ENCODE measurements at regions not wholly inside any gene's neighbourhood (a gene's known extent, or its start where the extent isn't known, plus 50 kb on each side); places are given as distances from the start of the nearest gene placed in this dataset.
A peak's percentile ranks its signal among the peaks of the same experiment; 100 is the strongest.

DNA sequence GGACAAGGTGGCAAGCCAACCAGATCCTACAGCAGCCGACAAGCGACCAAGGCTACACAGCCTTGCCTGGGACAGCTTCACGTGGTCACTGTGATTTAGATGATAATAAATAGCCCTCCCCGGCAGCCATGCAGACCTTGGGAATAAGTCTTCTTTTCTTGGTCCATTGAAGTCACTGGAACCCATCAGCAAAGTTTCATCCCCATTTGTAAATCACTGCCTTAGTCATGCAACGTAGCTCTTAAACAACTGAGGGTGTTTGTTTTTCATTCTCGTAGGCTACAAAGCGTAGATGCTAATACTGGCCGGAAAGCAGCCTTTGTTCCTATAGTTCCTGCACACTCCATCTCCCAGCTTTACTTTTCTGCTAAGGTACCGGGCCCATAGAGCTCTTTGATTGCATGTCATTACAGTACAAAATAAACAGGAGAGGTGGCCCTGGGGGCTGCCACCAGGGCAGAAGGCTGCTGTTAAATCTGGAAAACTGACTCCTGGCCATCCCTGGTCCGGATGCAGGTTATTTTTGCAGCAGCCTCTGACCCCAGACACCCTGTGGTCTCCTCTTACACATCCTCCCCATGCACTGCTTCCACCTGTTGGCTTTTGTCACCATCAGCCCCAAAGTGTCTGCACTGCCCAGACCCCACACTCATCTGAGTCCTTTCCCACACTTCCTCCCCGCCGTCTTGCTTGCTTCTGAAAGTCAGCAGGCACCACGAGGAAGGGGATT lies 105.5 kb downstream of the TOMM20 start:
- H3K27me3 Mint-ChIP-seq = no peaks in the 10 kb centered on the region
- peaks cover 3% of the 10 kb centered on the region for H3K36me3 Mint-ChIP-seq (ENCODE audit: insufficient read depth)
- peak overlapping the region in 1 of 2 donors; percentile 4 for H3K27ac Mint-ChIP-seq
- no peak for DNase-seq
- peaks cover 0 to 8% of the 10 kb centered on the region in 2 donors for H3K9me3 Mint-ChIP-seq
- H3K4me1 Mint-ChIP-seq (ENCODE audit: low read depth in 2 of 2) = peaks cover 2 to 3% of the 10 kb centered on the region in 2 donors
- ATAC-seq (replicated peaks) = no peak
- no peak overlapping the region for H3K4me3 Mint-ChIP-seq

DNA sequence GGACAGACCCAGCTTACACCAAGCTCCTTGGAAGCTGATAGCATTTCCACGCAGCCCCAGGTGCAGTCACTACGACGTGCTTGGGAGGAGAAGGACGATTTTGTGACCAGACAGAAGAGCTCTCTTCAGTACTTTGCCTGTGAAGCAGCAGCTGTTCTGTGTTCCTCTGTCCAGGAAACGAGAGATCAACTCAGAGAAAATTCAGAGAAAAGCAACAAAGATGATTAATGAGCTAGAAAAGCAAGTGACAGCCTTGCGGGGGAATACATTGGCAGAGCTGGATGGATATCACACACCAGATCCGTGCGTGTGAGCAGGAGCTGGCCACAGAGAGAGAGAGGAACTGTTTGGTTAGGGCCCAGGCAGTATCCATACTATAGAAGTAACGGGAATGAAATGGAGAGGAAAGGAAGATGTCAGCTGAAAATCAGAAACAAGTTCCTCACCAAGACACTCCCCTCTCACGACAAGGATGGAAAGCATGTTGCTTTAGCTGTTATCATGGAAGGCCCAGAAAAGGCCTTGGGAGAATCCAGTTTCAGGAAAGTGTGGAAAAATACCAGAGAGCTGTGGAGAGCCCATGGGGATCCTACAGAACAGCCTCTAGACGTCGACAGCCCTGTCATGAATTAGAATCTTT lies 106.2 kb downstream of the TOMM20 start:
- peak overlapping the region in 1 of 2 donors; percentile 4 for H3K27ac Mint-ChIP-seq
- no peak overlapping the region for H3K4me3 Mint-ChIP-seq
- no peak for ATAC-seq (replicated peaks)
- no peaks in the 10 kb centered on the region for H3K27me3 Mint-ChIP-seq
- peaks cover 2 to 3% of the 10 kb centered on the region in 2 donors for H3K4me1 Mint-ChIP-seq (ENCODE audit: low read depth in 2 of 2)
- no peak for DNase-seq
- H3K9me3 Mint-ChIP-seq = peaks cover 0 to 7% of the 10 kb centered on the region in 2 donors
- H3K36me3 Mint-ChIP-seq (ENCODE audit: insufficient read depth) = peaks cover 3% of the 10 kb centered on the region

DNA sequence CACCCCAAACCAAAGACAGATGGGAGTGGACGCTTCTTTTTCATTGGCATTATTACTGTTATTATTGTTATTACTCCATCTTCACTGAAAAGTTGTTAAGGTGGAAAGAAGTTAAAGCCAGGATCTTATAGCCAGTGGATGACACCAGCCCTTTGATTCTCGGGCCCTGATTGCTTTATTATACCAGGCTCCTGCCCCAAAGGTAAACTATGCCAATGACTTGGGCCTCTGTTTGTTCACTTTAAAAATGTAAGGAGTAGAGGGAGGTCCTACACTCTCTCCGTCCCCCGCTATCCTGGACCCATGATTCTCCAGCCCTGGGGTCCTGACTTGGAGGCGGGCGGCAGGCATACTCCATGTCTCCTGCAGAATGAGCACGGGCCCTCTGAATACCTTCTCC lies 106.8 kb downstream of the TOMM20 start:
- no peaks in the 10 kb centered on the region for H3K27me3 Mint-ChIP-seq
- DNase-seq (no peak), ATAC-seq (replicated peaks) (no peak)
- H3K4me3 Mint-ChIP-seq = no peak overlapping the region
- H3K9me3 Mint-ChIP-seq = peaks cover 0 to 4% of the 10 kb centered on the region in 2 donors
- H3K36me3 Mint-ChIP-seq (ENCODE audit: insufficient read depth) = peaks cover 3% of the 10 kb centered on the region
- H3K27ac Mint-ChIP-seq = no peak overlapping the region
- peaks cover 2 to 3% of the 10 kb centered on the region in 2 donors for H3K4me1 Mint-ChIP-seq (ENCODE audit: low read depth in 2 of 2)

DNA sequence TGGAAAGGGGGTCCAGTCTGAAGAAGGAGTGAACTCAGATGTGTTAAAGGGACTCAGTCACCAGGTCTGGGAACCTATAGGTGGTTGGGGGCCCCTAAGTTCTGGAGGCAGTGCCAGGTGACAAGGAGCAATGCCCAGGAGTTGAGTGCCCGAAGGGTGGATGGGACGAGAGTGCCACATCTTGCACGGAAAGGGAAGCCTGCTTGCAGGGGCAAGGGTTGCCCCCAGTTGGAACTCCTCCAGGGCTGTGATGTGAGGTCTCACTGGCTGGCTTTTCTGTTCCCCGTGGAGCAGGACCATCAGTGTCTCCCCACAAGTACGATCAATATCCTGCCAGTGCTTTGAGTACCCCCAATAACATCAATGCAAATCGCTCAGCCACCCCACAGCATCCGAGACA lies 107.3 kb downstream of the TOMM20 start:
- peaks cover 0 to 4% of the 10 kb centered on the region in 2 donors for H3K9me3 Mint-ChIP-seq
- no peak overlapping the region for H3K27ac Mint-ChIP-seq
- DNase-seq (no peak), ATAC-seq (replicated peaks) (no peak)
- peaks cover 3% of the 10 kb centered on the region for H3K36me3 Mint-ChIP-seq (ENCODE audit: insufficient read depth)
- H3K4me1 Mint-ChIP-seq (ENCODE audit: low read depth in 2 of 2) = peaks cover 2 to 3% of the 10 kb centered on the region in 2 donors
- H3K4me3 Mint-ChIP-seq = no peak overlapping the region
- no peaks in the 10 kb centered on the region for H3K27me3 Mint-ChIP-seq

DNA sequence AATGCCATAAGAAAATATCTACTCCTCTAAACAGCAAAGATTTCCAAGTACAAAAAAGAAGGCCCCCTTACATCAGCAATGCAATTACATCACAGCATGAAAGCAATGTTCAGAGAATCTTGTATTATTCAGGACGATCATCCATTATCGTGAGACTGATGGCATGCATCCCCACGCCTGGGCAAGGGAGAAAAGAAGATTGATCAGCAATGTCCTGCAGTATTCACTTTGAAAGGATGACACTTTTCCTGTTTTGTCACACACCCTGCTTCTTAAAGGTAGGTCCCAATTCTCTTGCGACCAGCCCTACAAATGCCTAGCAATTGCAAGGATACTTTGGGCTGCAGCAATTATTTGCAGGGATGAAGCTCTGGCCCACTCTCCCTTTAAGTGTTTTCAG lies 108.7 kb downstream of the TOMM20 start:
- DNase-seq = no peak
- no peak overlapping the region for H3K4me3 Mint-ChIP-seq
- H3K27ac Mint-ChIP-seq = peak overlapping the region in 1 of 2 donors; percentile 14
- no peak for ATAC-seq (replicated peaks)
- H3K27me3 Mint-ChIP-seq = no peaks in the 10 kb centered on the region
- H3K9me3 Mint-ChIP-seq = peaks cover 0 to 4% of the 10 kb centered on the region in 2 donors
- H3K4me1 Mint-ChIP-seq (ENCODE audit: low read depth in 2 of 2) = peaks cover 2 to 3% of the 10 kb centered on the region in 2 donors
- H3K36me3 Mint-ChIP-seq (ENCODE audit: insufficient read depth) = peaks cover 3% of the 10 kb centered on the region

- Mint-ChIP-seq H3K4me1 (ENCODE audit: low read depth in 2 of 2) (peaks cover 4 to 7% of the 10 kb centered on the region in 2 donors), H3K4me3 (no peak overlapping the region), H3K27ac (peak overlapping the region in 1 of 2 donors; percentile 14), H3K9me3 (peaks cover 0 to 4% of the 10 kb centered on the region in 2 donors), H3K36me3 (ENCODE audit: insufficient read depth) (peaks cover 3% of the 10 kb centered on the region), H3K27me3 (no peaks in the 10 kb centered on the region)
- no peak for DNase-seq
- ATAC-seq (replicated peaks) = no peak
These were observed 109.2 kb downstream of the TOMM20 start for GRCh38 chr1:235019471-235019870.

GRCh38 chr1:235018720-235019444 lies 109.8 kb downstream of the TOMM20 start:
- no peak for ATAC-seq (replicated peaks)
- DNase-seq = no peak
- Mint-ChIP-seq H3K27me3 (no peaks in the 10 kb centered on the region), H3K36me3 (ENCODE audit: insufficient read depth) (peaks cover 3% of the 10 kb centered on the region), H3K4me3 (no peak overlapping the region), H3K4me1 (ENCODE audit: low read depth in 2 of 2) (peaks cover 4 to 11% of the 10 kb centered on the region in 2 donors), H3K9me3 (peaks cover 0 to 4% of the 10 kb centered on the region in 2 donors), H3K27ac (peak overlapping the region in 1 of 2 donors; percentile 14)

DNA sequence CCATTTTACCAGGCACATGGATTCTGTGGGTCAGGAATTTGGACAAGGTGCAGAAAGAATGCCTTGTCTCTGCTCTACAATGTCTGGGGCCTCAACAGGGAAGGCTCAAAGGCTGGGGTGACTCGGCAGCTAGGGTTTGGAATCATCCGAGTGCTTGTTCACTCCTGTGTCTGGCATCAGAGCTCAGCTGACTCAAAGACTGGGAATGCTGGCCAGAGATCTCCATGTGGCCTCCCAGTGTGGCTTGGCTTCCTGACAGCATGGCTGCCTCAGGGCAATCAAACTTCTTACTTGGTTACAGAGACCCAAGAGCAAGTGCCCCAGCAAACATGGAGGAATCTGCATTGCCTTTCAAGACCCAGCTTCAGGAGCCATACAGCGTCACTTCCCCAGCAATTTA lies 110.5 kb downstream of the TOMM20 start:
- no peak overlapping the region for H3K27ac Mint-ChIP-seq
- H3K9me3 Mint-ChIP-seq = peaks cover 0 to 4% of the 10 kb centered on the region in 2 donors
- H3K4me3 Mint-ChIP-seq = no peak overlapping the region
- no peak for DNase-seq
- ATAC-seq (replicated peaks) = no peak
- H3K27me3 Mint-ChIP-seq = no peaks in the 10 kb centered on the region
- peaks cover 4 to 8% of the 10 kb centered on the region in 2 donors for H3K4me1 Mint-ChIP-seq (ENCODE audit: low read depth in 2 of 2)
- H3K36me3 Mint-ChIP-seq (ENCODE audit: insufficient read depth) = peaks cover 3% of the 10 kb centered on the region

GRCh38 chr1:235017719-235018118 lies 110.9 kb downstream of the TOMM20 start:
- ATAC-seq (replicated peaks) (no peak), DNase-seq (no peak)
- peaks cover 3% of the 10 kb centered on the region for H3K36me3 Mint-ChIP-seq (ENCODE audit: insufficient read depth)
- no peak overlapping the region for H3K4me3 Mint-ChIP-seq
- no peak overlapping the region for H3K27ac Mint-ChIP-seq
- H3K4me1 Mint-ChIP-seq (ENCODE audit: low read depth in 2 of 2) = peaks cover 5 to 10% of the 10 kb centered on the region in 2 donors
- H3K9me3 Mint-ChIP-seq = peaks cover 0 to 4% of the 10 kb centered on the region in 2 donors
- H3K27me3 Mint-ChIP-seq = no peaks in the 10 kb centered on the region

GRCh38 chr1:235017191-235017590 lies 111.4 kb downstream of the TOMM20 start:
- peaks cover 6% of the 10 kb centered on the region for H3K36me3 Mint-ChIP-seq (ENCODE audit: insufficient read depth)
- no peaks in the 10 kb centered on the region for H3K27me3 Mint-ChIP-seq
- DNase-seq (no peak), ATAC-seq (replicated peaks) (no peak)
- H3K4me3 Mint-ChIP-seq = no peak overlapping the region
- no peak overlapping the region for H3K27ac Mint-ChIP-seq
- H3K4me1 Mint-ChIP-seq (ENCODE audit: low read depth in 2 of 2) = peaks cover 11 to 15% of the 10 kb centered on the region in 2 donors
- H3K9me3 Mint-ChIP-seq = peaks cover 0 to 4% of the 10 kb centered on the region in 2 donors

- peaks cover 0 to 4% of the 10 kb centered on the region in 2 donors for H3K9me3 Mint-ChIP-seq
- peaks cover 20% of the 10 kb centered on the region for H3K36me3 Mint-ChIP-seq (ENCODE audit: insufficient read depth)
- H3K27me3 Mint-ChIP-seq = no peaks in the 10 kb centered on the region
- peaks cover 23 to 29% of the 10 kb centered on the region in 2 donors for H3K4me1 Mint-ChIP-seq (ENCODE audit: low read depth in 2 of 2)
- H3K4me3 Mint-ChIP-seq = no peak overlapping the region
- H3K27ac Mint-ChIP-seq = peak overlapping the region; percentile 42 to 87
- DNase-seq (no peak), ATAC-seq (replicated peaks) (no peak)
These were observed 113.2 kb downstream of the TOMM20 start for GRCh38 chr1:235015291-235015985.

- Mint-ChIP-seq H3K4me3 (no peak overlapping the region), H3K27me3 (no peaks in the 10 kb centered on the region), H3K27ac (peak overlapping the region; percentile 42 to 87), H3K36me3 (ENCODE audit: insufficient read depth) (peaks cover 22% of the 10 kb centered on the region), H3K4me1 (ENCODE audit: low read depth in 2 of 2) (peaks cover 24 to 30% of the 10 kb centered on the region in 2 donors), H3K9me3 (peaks cover 0 to 4% of the 10 kb centered on the region in 2 donors)
- ATAC-seq (replicated peaks) (no peak), DNase-seq (no peak)
These were observed 113.9 kb downstream of the TOMM20 start for GRCh38 chr1:235014756-235015155.

DNA sequence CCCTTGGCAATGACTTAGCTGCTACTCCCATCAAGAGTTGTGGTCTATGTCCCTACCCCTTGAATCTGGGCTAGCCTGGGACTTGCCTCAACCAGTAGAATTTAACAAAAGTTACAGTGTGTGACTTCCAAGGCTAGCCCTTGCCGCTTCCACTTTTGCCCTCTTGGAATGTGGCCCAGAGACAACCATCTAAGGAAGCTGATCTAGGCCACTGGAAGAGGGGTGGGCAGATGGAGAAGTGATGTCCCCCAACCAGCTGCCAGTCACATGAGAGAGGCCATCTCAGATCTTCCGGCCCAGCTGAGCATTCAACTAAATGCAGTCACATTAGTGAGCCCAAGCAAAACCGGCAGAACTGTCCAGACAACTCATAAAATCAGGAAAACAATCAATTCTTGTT lies 115.1 kb downstream of the TOMM20 start:
- Mint-ChIP-seq H3K4me1 (ENCODE audit: low read depth in 2 of 2) (peaks cover 29 to 34% of the 10 kb centered on the region in 2 donors), H3K27ac (peak overlapping the region; percentile 94 to 95), H3K27me3 (no peaks in the 10 kb centered on the region), H3K9me3 (peaks cover 0 to 2% of the 10 kb centered on the region in 2 donors), H3K36me3 (ENCODE audit: insufficient read depth) (peaks cover 26% of the 10 kb centered on the region), H3K4me3 (no peak overlapping the region)
- ATAC-seq (replicated peaks) (no peak), DNase-seq (no peak)

All from effector memory CD8-positive, alpha-beta T cell (primary cell).